WI38 (cell line): ENCODE measurements at regions not wholly inside any gene's neighbourhood (a gene's known extent, or its start where the extent isn't known, plus 50 kb on each side); places are given as distances from the start of the nearest gene placed in this dataset.

Experiments used
- H3K4me3 ChIP-seq: 2 replicates; pipeline ENCODE4 v1.5.1; 2011; ENCODE audit warnings: low read depth, mild to moderate bottlenecking, control low read depth, low read length
- CTCF ChIP-seq: IDR thresholded peaks from 2 replicates; pipeline ENCODE4 v1.5.1; 2012; ENCODE audit warnings: low read depth, mild to moderate bottlenecking, control low read depth, low read length

GRCh38 chrX:16039363-16039762 is 84.0 kb upstream of the GRPR start:
- TF ChIP-seq CTCF, result no peak
- H3K4me3 ChIP-seq, result no peak overlapping the region

GRCh38 chrX:16033331-16033730 is 90.0 kb upstream of the GRPR start:
- no peak overlapping the region for H3K4me3 ChIP-seq
- no peak for TF ChIP-seq CTCF

GRCh38 chrX:16028576-16028975 is 94.8 kb upstream of the GRPR start:
- H3K4me3 ChIP-seq, result no peak overlapping the region
- TF ChIP-seq CTCF, result no peak

GRCh38 chrX:16023790-16024734 is 99.3 kb upstream of the GRPR start:
- no peak for TF ChIP-seq CTCF

GRCh38 chrX:16022580-16023200 is 100.7 kb upstream of the GRPR start:
- H3K4me3 ChIP-seq, result no peak overlapping the region
- no peak for TF ChIP-seq CTCF

More at GRCh38 chrX:16023790-16024734, 99.3 kb upstream of the GRPR start:
- no peak overlapping the region for H3K4me3 ChIP-seq

GRCh38 chrX:16018291-16018690 is 105.1 kb upstream of the GRPR start:
- TF ChIP-seq CTCF, result no peak
- no peak overlapping the region for H3K4me3 ChIP-seq

- TF ChIP-seq CTCF, result no peak
- no peak overlapping the region for H3K4me3 ChIP-seq
These were observed 109.2 kb upstream of the GRPR start for GRCh38 chrX:16014171-16014570.
